CD4-positive, alpha-beta memory T cell (primary cell): ENCODE measurements at regions not wholly inside any gene's neighbourhood (a gene's known extent, or its start where the extent isn't known, plus 50 kb on each side); places are given as distances from the start of the nearest gene placed in this dataset.
"Not testable (repeated sequence)": the region's sequence is repeated elsewhere in the genome, so short reads cannot be mapped to it uniquely, and the experiment has no call there.

Experiments
- CTCF ChIA-PET: fragments of 350-600 bp; sonication (Branson Sonifier 250); formaldehyde crosslinking; loops from one replicate; lab custom pipeline; 2021; ENCODE audit warnings: inconsistent platforms; ENCODE audit not compliant: partially characterized antibody; lab: Charles Lee
- POLR2A ChIA-PET: fragments of 350-600 bp; sonication (Branson Sonifier 250); formaldehyde crosslinking; loops from one replicate; lab custom pipeline; 2021; ENCODE audit not compliant: partially characterized antibody; lab: Charles Lee
- DNase-seq, 5 donors: peaks; one replicate each; pipeline versions ENCODE4 v3.0.0 to v3.0.0-alpha.2; 2020 to 2022; ENCODE audit warnings: mixed read lengths in 1 of 5
- H3K27ac ChIP-seq: one replicate; pipeline ENCODE4 v1.7.0; 2013; ENCODE audit warnings: low read depth, low read length
- H3K27me3 ChIP-seq: 2 replicates; pipeline ENCODE4 v1.7.0; 2013; ENCODE audit warnings: mild to moderate bottlenecking, low read length, moderate library complexity; ENCODE audit not compliant: insufficient read depth
- H3K36me3 ChIP-seq: 2 replicates; pipeline ENCODE4 v1.7.0; 2013; ENCODE audit warnings: mild to moderate bottlenecking, low read length, moderate library complexity; ENCODE audit not compliant: insufficient read depth
- H3K4me1 ChIP-seq: 2 replicates; pipeline ENCODE4 v1.7.0; 2013; ENCODE audit warnings: mild to moderate bottlenecking, low read length, moderate library complexity; ENCODE audit not compliant: insufficient read depth
- H3K4me3 ChIP-seq, 2 donors: one replicate each; pipeline ENCODE4 v1.7.0; 2013; ENCODE audit warnings: low read length in 2 of 2, mild to moderate bottlenecking in 1 of 2
- H3K9me3 ChIP-seq, 2 donors: one replicate each; pipeline ENCODE4 v1.7.0; 2013; ENCODE audit warnings: low read length in 2 of 2, control low read depth in 1 of 2; ENCODE audit not compliant: control insufficient read depth in 1 of 2
- H3K27ac Mint-ChIP-seq, 7 donors: one replicate each; pipeline ENCODE4 v1.8.0; 2020 to 2021; ENCODE audit warnings: mixed read lengths in 7 of 7, mild to moderate bottlenecking in 6 of 7, inconsistent platforms in 3 of 7, moderate library complexity in 3 of 7
- H3K27me3 Mint-ChIP-seq, 2 donors: one replicate each; pipeline ENCODE4 v1.8.0; 2020 to 2021; ENCODE audit warnings: mixed read lengths in 2 of 2
- H3K36me3 Mint-ChIP-seq, 2 donors: one replicate each; pipeline ENCODE4 v1.8.0; 2020 to 2021; ENCODE audit warnings: mixed read lengths in 2 of 2, inconsistent platforms in 1 of 2, mild to moderate bottlenecking in 1 of 2
- H3K4me1 Mint-ChIP-seq, 4 donors: one replicate each; pipeline ENCODE4 v1.8.0; 2020 to 2021; ENCODE audit warnings: mixed read lengths in 4 of 4, mild to moderate bottlenecking in 1 of 4
- H3K4me3 Mint-ChIP-seq, 8 donors: one replicate each; pipeline ENCODE4 v1.8.0; 2020 to 2021; ENCODE audit warnings: mixed read lengths in 8 of 8, mild to moderate bottlenecking in 7 of 8, moderate library complexity in 6 of 8, inconsistent platforms in 3 of 8
- H3K9me3 Mint-ChIP-seq, 8 donors: one replicate each; pipeline ENCODE4 v1.8.0; 2020 to 2021; ENCODE audit warnings: mixed read lengths in 8 of 8, mild to moderate bottlenecking in 5 of 8, inconsistent platforms in 3 of 8, moderate library complexity in 1 of 8
- intact Hi-C: fragments of 100-400 bp; cut with micrococcal nuclease; formaldehyde crosslinking; loops from one replicate; pipeline ENCODE4 v1.15.1; 2023

DNA sequence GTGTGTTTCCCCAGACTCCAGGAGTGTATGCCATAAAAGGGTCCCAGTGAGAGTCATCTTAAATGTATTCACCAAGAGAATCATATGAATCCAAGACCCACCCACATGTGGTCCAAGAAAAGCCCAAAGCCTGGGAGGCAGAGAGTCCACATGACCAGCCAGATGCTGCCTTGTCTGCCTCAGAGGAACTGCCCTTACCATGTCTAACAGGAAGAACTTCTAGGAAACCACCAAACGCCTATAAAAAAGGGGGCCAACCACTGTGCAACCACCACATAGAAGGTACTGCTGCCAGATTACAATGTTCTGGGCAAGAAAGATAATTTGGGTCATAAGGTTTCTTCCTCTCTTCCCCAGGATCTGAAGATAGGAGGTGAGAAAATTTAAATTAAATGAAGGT lies 129.8 kb upstream of the SLC24A2 start:
- CTCF ChIA-PET = interaction anchor here (1.1 kb wide), 1 partner anchor 1023 kb away, joined by 3 read pairs; no protein-coding TSS in a partner anchor
- Mint-ChIP-seq H3K4me1 (no peaks in the 10 kb centered on the region), H3K36me3 (no peaks in the 10 kb centered on the region), H3K9me3 (no peaks in the 10 kb centered on the region), H3K27me3 (peaks cover 1 to 10% of the 10 kb centered on the region in 2 donors), H3K4me3 (no peak overlapping the region), H3K27ac (no peak overlapping the region)
- POLR2A ChIA-PET = no interaction called here
- H3K27ac ChIP-seq = no peak overlapping the region
- intact Hi-C loops = no loop called here
- no peak overlapping the region for H3K4me3 ChIP-seq
- H3K9me3 ChIP-seq = no peaks in the 10 kb centered on the region
- no peaks in the 10 kb centered on the region for H3K36me3 ChIP-seq
- H3K4me1 ChIP-seq = no peaks in the 10 kb centered on the region
- H3K27me3 ChIP-seq = peaks cover 6% of the 10 kb centered on the region
- DNase-seq = no peak

DNA sequence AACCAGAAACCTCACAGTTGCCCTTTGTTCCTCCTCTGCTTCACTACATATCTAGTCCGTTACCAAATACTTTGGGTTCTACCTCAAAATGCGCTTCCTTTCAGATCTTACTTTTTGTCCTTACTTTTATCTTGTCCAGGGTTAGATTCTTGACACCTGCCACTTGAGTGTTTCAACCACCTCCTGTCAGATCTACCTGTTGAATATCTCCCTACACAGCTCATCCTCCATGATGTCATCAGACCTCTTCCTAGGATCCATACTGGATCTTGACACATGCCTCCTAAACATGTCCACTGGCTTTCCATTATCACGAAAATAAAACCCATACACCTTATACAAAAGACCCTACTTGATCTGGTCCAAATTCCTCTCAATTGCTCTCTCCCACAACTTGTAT lies 125.2 kb upstream of the SLC24A2 start:
- H3K4me3 Mint-ChIP-seq = no peak overlapping the region
- intact Hi-C loops = no loop called here
- no peak overlapping the region for H3K4me3 ChIP-seq
- H3K27me3 ChIP-seq = no peaks in the 10 kb centered on the region
- no peak overlapping the region for H3K27ac ChIP-seq
- H3K36me3 ChIP-seq = no peaks in the 10 kb centered on the region
- H3K27ac Mint-ChIP-seq = no peak overlapping the region
- peaks cover 1 to 6% of the 10 kb centered on the region in 2 donors for H3K27me3 Mint-ChIP-seq
- peaks cover 0 to 5% (median 0%) of the 10 kb centered on the region in 8 donors for H3K9me3 Mint-ChIP-seq
- no peaks in the 10 kb centered on the region for H3K9me3 ChIP-seq
- ChIA-PET CTCF (no interaction called here), POLR2A (no interaction called here)
- H3K36me3 Mint-ChIP-seq = no peaks in the 10 kb centered on the region
- no peaks in the 10 kb centered on the region for H3K4me1 ChIP-seq
- DNase-seq = no peak
- H3K4me1 Mint-ChIP-seq = no peaks in the 10 kb centered on the region

DNA sequence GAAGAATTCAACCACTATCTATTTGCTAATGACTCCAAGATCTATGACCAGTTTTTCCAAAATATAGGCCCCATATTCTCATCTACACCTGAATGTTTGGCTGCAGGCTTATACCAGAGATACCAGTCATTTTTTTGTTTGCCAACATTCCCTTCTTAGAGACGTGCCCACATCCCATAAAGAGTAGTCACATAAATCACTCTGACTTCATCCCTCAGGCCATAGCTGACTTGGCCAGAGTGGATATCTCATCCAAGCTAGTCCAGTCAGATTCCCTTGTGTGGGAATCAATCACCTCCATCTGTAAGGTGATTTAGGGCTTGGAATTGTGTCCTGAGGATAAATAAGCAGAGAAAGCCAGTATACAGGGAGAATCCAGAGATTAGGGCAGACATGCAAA lies 124.3 kb upstream of the SLC24A2 start:
- no peak for DNase-seq
- Mint-ChIP-seq H3K9me3 (peaks cover 0 to 5% (median 0%) of the 10 kb centered on the region in 8 donors), H3K36me3 (no peaks in the 10 kb centered on the region), H3K27ac (no peak overlapping the region), H3K27me3 (peaks cover 1% of the 10 kb centered on the region in 2 donors), H3K4me3 (no peak overlapping the region), H3K4me1 (no peaks in the 10 kb centered on the region)
- Histone ChIP-seq H3K9me3 (no peaks in the 10 kb centered on the region), H3K4me3 (no peak overlapping the region), H3K36me3 (no peaks in the 10 kb centered on the region), H3K4me1 (no peaks in the 10 kb centered on the region), H3K27ac (no peak overlapping the region), H3K27me3 (no peaks in the 10 kb centered on the region)
- intact Hi-C loops = no loop called here
- CTCF ChIA-PET = no interaction called here
- POLR2A ChIA-PET = no interaction called here

DNA sequence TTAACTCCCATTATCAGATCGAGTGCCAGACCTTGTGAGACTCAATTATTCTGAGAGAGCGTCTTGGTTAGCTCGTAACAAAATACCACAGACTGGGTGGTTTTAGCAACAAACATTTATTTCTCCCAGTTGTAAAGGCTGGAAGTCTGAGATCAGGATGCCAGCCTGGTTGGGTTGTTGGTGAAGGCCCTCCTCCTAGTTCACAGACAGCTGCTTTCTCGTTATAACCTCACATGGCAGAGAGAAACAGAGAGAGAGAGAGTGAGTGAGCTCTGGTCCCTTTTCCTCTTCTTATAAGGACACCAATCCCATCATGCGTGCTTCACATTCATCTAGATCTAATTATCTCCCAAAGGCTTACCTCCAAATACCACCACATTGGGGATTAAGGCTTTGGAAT lies 114.2 kb upstream of the SLC24A2 start:
- peaks cover 1 to 3% of the 10 kb centered on the region in 2 donors for H3K27me3 Mint-ChIP-seq

DNA sequence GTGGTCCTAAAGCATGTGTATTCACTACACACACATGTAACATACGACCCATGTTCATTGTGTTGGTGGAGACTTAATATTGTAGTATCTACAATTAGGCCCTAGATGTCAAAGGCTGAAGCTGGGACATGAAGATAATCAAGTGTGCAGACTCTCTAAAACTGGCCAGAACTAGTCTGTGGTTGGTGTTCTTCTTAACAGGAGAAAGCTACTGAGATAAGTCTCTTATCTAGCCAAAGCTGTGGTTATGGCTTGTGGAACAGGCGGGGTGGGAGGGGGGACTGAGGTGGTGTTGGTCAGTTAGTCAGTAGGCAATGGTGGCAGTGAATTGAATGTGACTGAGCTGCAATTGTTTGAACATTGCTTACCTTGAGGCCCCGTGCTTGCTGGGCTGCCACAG lies 112.7 kb upstream of the SLC24A2 start:
- no peaks in the 10 kb centered on the region for H3K36me3 Mint-ChIP-seq
- Histone ChIP-seq H3K27me3 (no peaks in the 10 kb centered on the region), H3K36me3 (no peaks in the 10 kb centered on the region), H3K4me1 (no peaks in the 10 kb centered on the region), H3K4me3 (no peak overlapping the region), H3K27ac (no peak overlapping the region), H3K9me3 (no peaks in the 10 kb centered on the region)
- peaks cover 0 to 2% (median 0%) of the 10 kb centered on the region in 8 donors for H3K9me3 Mint-ChIP-seq
- H3K4me3 Mint-ChIP-seq = no peak overlapping the region
- intact Hi-C loops = no loop called here
- ChIA-PET CTCF (interaction anchor here (0.6 kb wide), 1 partner anchor 97 kb away, joined by 3 read pairs; no protein-coding TSS in a partner anchor), POLR2A (no interaction called here)
- no peak overlapping the region for H3K27ac Mint-ChIP-seq
- H3K27me3 Mint-ChIP-seq = peaks cover 1 to 3% of the 10 kb centered on the region in 2 donors
- no peak for DNase-seq
- H3K4me1 Mint-ChIP-seq = peaks cover 0 to 12% (median 3%) of the 10 kb centered on the region in 4 donors

More for the DNA sequence above, 114.2 kb upstream of the SLC24A2 start:
- peak overlapping the region in 1 of 7 donors; percentile 12 for H3K27ac Mint-ChIP-seq
- H3K9me3 Mint-ChIP-seq = peaks cover 0 to 5% (median 0%) of the 10 kb centered on the region in 8 donors
- Histone ChIP-seq H3K4me3 (no peak overlapping the region), H3K9me3 (no peaks in the 10 kb centered on the region), H3K4me1 (no peaks in the 10 kb centered on the region), H3K27ac (no peak overlapping the region), H3K27me3 (no peaks in the 10 kb centered on the region), H3K36me3 (no peaks in the 10 kb centered on the region)
- H3K36me3 Mint-ChIP-seq = no peaks in the 10 kb centered on the region
- intact Hi-C loops = no loop called here
- H3K4me3 Mint-ChIP-seq = no peak overlapping the region
- ChIA-PET CTCF (no interaction called here), POLR2A (no interaction called here)
- H3K4me1 Mint-ChIP-seq = peaks cover 0 to 12% (median 3%) of the 10 kb centered on the region in 4 donors
- no peak for DNase-seq

DNA sequence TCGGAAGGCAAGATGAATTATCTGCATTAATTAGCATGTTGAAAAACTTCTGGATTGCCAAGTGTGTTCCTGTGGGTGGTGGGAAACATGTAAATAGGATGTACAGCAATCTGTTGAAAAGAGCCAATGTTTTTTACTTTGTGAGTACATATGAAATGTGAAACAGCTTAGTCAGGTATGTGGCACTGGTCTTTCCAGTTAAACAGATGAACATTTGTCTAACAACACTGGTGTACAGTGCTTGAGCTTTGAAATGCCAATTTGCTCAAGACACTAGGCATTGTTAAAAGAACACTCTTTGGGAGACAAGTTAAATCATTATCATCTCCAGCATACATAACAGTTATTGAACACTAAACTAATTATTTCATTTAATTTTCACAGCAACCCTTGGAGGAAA lies 107.3 kb upstream of the SLC24A2 start:
- ChIA-PET CTCF (no interaction called here), POLR2A (no interaction called here)
- Mint-ChIP-seq H3K4me1 (no peaks in the 10 kb centered on the region), H3K9me3 (no peaks in the 10 kb centered on the region), H3K4me3 (no peak overlapping the region), H3K27me3 (no peaks in the 10 kb centered on the region), H3K36me3 (no peaks in the 10 kb centered on the region), H3K27ac (no peak overlapping the region)
- intact Hi-C loops = no loop called here
- H3K4me1 ChIP-seq = no peaks in the 10 kb centered on the region
- no peaks in the 10 kb centered on the region for H3K36me3 ChIP-seq
- DNase-seq = no peak
- H3K27ac ChIP-seq = no peak overlapping the region
- H3K4me3 ChIP-seq = no peak overlapping the region
- H3K27me3 ChIP-seq = no peaks in the 10 kb centered on the region
- no peaks in the 10 kb centered on the region for H3K9me3 ChIP-seq

DNA sequence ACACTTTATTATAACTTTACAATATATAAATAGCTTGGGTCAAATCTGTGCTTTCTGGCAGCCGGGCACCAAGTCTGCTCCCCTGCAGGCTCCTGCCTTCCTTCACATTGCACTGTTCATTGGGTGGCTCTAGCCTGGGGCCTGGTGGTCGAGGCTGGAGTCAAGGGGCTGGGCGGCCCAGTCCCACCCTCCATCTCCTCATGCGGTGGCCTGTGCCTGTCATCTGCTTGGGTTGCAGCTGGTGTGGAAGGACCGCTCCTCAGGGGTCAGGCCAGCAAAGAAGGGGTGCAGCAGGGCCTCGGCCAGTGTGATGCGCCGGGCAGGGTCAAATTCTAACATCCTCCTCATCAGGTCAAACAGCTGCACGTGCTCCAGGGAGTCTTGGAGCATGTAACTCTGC lies 106.7 kb upstream of the SLC24A2 start:
- H3K27ac ChIP-seq, CTCF ChIA-PET, H3K36me3 ChIP-seq, H3K9me3 Mint-ChIP-seq, H3K4me3 Mint-ChIP-seq, H3K36me3 Mint-ChIP-seq, H3K27me3 ChIP-seq, H3K27ac Mint-ChIP-seq, DNase-seq, H3K4me3 ChIP-seq, H3K4me1 ChIP-seq, H3K4me1 Mint-ChIP-seq, H3K9me3 ChIP-seq, H3K27me3 Mint-ChIP-seq, intact Hi-C loops: not testable (repeated sequence)
- POLR2A ChIA-PET = interaction anchor here (0.6 kb wide), 1 partner anchor 543 kb away, joined by 3 read pairs; no protein-coding TSS in a partner anchor

DNA sequence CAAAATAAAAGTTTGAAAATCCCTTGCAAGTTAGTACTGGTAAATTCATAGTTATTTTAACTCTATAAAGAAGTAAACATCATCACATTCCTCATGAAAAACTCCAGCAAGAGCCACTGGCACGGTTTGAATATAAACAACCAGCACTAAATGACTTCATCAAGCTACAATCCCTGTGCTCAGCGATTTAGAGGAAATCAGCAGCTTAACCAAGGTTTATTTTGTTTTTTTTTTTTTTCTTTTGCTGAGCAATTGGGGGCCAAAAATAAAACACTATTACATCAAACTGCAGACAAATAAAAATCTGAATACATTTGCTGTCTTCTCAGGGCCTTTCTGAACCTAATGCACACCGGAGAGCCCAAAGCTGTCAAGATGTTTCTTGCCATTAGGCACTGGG lies 106.2 kb upstream of the SLC24A2 start:
- Histone ChIP-seq H3K27ac (no peak overlapping the region), H3K9me3 (no peaks in the 10 kb centered on the region), H3K36me3 (no peaks in the 10 kb centered on the region), H3K4me3 (no peak overlapping the region), H3K27me3 (no peaks in the 10 kb centered on the region), H3K4me1 (no peaks in the 10 kb centered on the region)
- DNase-seq = no peak
- Mint-ChIP-seq H3K4me3 (no peak overlapping the region), H3K27ac (no peak overlapping the region), H3K9me3 (no peaks in the 10 kb centered on the region), H3K27me3 (no peaks in the 10 kb centered on the region), H3K36me3 (no peaks in the 10 kb centered on the region), H3K4me1 (no peaks in the 10 kb centered on the region)
- intact Hi-C loops = no loop called here
- ChIA-PET CTCF (no interaction called here), POLR2A (no interaction called here)
